Neural cell (in vitro differentiated cells): ENCODE measurements at regions not wholly inside any gene's neighbourhood (a gene's known extent, or its start where the extent isn't known, plus 50 kb on each side); places are given as distances from the start of the nearest gene placed in this dataset.

Experiments
- H2AFZ ChIP-seq: fragments of 200-600, 300-800 bp; sonication (generic), shearing (Covaris generic); 2 replicates; pipeline ENCODE4 v1.6.0; 2014; ENCODE audit warnings: low read depth, mild to moderate bottlenecking, antibody characterized with exemption, low read length, moderate library complexity
- H3F3A ChIP-seq: fragments of 200-600 bp; shearing (Covaris generic); 2 replicates; pipeline ENCODE4 v1.6.1; 2016; ENCODE audit warnings: mild to moderate bottlenecking, moderate library complexity, mixed read lengths, antibody characterized with exemption, low read length; ENCODE audit not compliant: insufficient read depth, poor library complexity, severe bottlenecking
- H3K27ac ChIP-seq: fragments of 200-600, 300-800 bp; sonication (generic), shearing (Covaris generic); 2 replicates; pipeline ENCODE4 v1.5.1; 2014; ENCODE audit warnings: mild to moderate bottlenecking, low read length, moderate library complexity
- H3K27me3 ChIP-seq: fragments of 300-800, 200-600 bp; sonication (generic), shearing (Covaris generic); 2 replicates; pipeline ENCODE4 v1.6.0; 2014; ENCODE audit warnings: mild to moderate bottlenecking, low read depth, low read length, moderate library complexity; ENCODE audit not compliant: insufficient read depth
- H3K36me3 ChIP-seq: fragments of 300-800, 200-600 bp; sonication (generic), shearing (Covaris generic); 2 replicates; pipeline ENCODE4 v1.5.1; 2014; ENCODE audit warnings: mild to moderate bottlenecking, antibody characterized with exemption, low read length, moderate library complexity; ENCODE audit not compliant: insufficient read depth
- H3K4me2 ChIP-seq: fragments of 300-800, 200-600 bp; sonication (generic), shearing (Covaris generic); 2 replicates; pipeline ENCODE4 v1.6.0; 2014; ENCODE audit warnings: mild to moderate bottlenecking, low read length
- H3K4me3 ChIP-seq: fragments of 300-800, 200-600 bp; sonication (generic), shearing (Covaris generic); 2 replicates; pipeline ENCODE4 v1.5.1; 2014; ENCODE audit warnings: mild to moderate bottlenecking, low read length, moderate library complexity
- H3K79me2 ChIP-seq: fragments of 200-600 bp; shearing (Covaris generic); replicated peaks from 2 replicates; pipeline ENCODE4 v1.6.0; 2014; ENCODE audit warnings: mild to moderate bottlenecking, low read length, moderate library complexity; ENCODE audit not compliant: insufficient read depth
- H3K9ac ChIP-seq: fragments of 300-800, 200-600 bp; sonication (generic), shearing (Covaris generic); 2 replicates; pipeline ENCODE4 v1.6.1; 2016; ENCODE audit warnings: mild to moderate bottlenecking, low read length, mixed read lengths
- H3K9me2 ChIP-seq: fragments of 200-600 bp; shearing (Covaris generic); 2 replicates; pipeline ENCODE4 v1.6.1; 2016; ENCODE audit warnings: mild to moderate bottlenecking, low read length, mixed read lengths; ENCODE audit not compliant: insufficient read depth
- H3K9me3 ChIP-seq: fragments of 200-600, 300-800 bp; sonication (generic), shearing (Covaris generic); 2 replicates; pipeline ENCODE4 v1.6.1; 2016; ENCODE audit warnings: mild to moderate bottlenecking, mixed run types, low read length, moderate library complexity, mixed read lengths
- H4K20me1 ChIP-seq: fragments of 200-600 bp; shearing (Covaris generic); 2 replicates; pipeline ENCODE4 v1.6.1; 2016; ENCODE audit warnings: mild to moderate bottlenecking, mixed run types; ENCODE audit not compliant: insufficient read depth
- EP300 ChIP-seq: fragments of 450-650 bp; conservative IDR thresholded peaks from 2 replicates; pipeline ENCODE4 v1.6.1; 2014; ENCODE audit warnings: antibody characterized with exemption, mild to moderate bottlenecking, moderate library complexity; ENCODE audit not compliant: poor library complexity, severe bottlenecking
- EZH2 ChIP-seq: fragments of 200-600, 300-800 bp; shearing (Covaris generic), sonication (generic); IDR thresholded peaks from 2 replicates; pipeline ENCODE4 v1.6.1; 2014; ENCODE audit warnings: antibody characterized with exemption, low read length, borderline replicate concordance, mild to moderate bottlenecking; ENCODE audit not compliant: insufficient read depth, poor library complexity, severe bottlenecking
- MXI1 ChIP-seq: fragments of 450-650 bp; conservative IDR thresholded peaks from 2 replicates; pipeline ENCODE4 v1.6.1; 2014; ENCODE audit warnings: antibody characterized with exemption, mild to moderate bottlenecking; ENCODE audit not compliant: poor library complexity, severe bottlenecking
- POLR2AphosphoS5 ChIP-seq: IDR thresholded peaks from 2 replicates; pipeline ENCODE4 v1.6.1; 2012
- RAD21 ChIP-seq: fragments of 450-650 bp; conservative IDR thresholded peaks from 2 replicates; pipeline ENCODE4 v1.6.1; 2014; ENCODE audit warnings: antibody characterized with exemption, mild to moderate bottlenecking, moderate library complexity
- SMC3 ChIP-seq: fragments of 450-650 bp; conservative IDR thresholded peaks from 2 replicates; pipeline ENCODE4 v1.6.1; 2014; ENCODE audit warnings: antibody characterized with exemption, mild to moderate bottlenecking, moderate library complexity; ENCODE audit not compliant: poor library complexity
- TAF1 ChIP-seq: IDR thresholded peaks from 2 replicates; pipeline ENCODE4 v1.6.1; 2012; ENCODE audit warnings: low read depth
- TF ChIP-seq, protein P1 (sequence below): fragments of 450-650 bp; IDR thresholded peaks from 2 replicates; pipeline ENCODE4 v1.5.1; 2014; ENCODE audit warnings: antibody characterized with exemption, mild to moderate bottlenecking, moderate library complexity; ENCODE audit not compliant: poor library complexity, severe bottlenecking
- TF ChIP-seq, protein P2 (sequence below): IDR thresholded peaks from 2 replicates; pipeline ENCODE4 v1.6.1; 2012; ENCODE audit warnings: borderline replicate concordance

DNA sequence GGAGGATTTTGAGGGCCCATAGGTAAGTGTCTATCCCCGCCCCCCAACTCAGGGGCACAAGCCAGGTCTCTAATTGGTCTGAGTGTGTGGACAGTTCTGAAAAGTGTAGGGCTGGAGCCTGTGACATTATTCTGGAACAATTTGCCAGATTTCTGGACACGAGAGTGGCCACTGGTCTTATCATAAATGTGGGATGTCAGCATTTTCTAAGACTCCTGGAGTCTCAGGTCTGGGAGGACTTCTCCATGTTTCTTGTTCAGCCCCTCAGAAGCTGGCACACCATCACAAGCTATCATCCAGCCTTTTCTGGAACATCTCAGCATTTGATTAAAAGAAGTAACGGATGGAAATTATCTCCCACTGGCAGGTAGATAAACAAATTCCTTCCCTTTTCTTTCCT lies 141.4 kb downstream of the SEC61B start:
- H3K9ac ChIP-seq: no peak overlapping the region
- H3K4me2 ChIP-seq: no peak overlapping the region
- H4K20me1 ChIP-seq: no peaks in the 10 kb centered on the region
- no peak for TF ChIP-seq POLR2AphosphoS5
- TF ChIP-seq SMC3: no peak
- TF ChIP-seq TAF1: no peak
- TF ChIP-seq, protein P1, sequence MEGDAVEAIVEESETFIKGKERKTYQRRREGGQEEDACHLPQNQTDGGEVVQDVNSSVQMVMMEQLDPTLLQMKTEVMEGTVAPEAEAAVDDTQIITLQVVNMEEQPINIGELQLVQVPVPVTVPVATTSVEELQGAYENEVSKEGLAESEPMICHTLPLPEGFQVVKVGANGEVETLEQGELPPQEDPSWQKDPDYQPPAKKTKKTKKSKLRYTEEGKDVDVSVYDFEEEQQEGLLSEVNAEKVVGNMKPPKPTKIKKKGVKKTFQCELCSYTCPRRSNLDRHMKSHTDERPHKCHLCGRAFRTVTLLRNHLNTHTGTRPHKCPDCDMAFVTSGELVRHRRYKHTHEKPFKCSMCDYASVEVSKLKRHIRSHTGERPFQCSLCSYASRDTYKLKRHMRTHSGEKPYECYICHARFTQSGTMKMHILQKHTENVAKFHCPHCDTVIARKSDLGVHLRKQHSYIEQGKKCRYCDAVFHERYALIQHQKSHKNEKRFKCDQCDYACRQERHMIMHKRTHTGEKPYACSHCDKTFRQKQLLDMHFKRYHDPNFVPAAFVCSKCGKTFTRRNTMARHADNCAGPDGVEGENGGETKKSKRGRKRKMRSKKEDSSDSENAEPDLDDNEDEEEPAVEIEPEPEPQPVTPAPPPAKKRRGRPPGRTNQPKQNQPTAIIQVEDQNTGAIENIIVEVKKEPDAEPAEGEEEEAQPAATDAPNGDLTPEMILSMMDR: no peak
- TF ChIP-seq, protein P2, sequence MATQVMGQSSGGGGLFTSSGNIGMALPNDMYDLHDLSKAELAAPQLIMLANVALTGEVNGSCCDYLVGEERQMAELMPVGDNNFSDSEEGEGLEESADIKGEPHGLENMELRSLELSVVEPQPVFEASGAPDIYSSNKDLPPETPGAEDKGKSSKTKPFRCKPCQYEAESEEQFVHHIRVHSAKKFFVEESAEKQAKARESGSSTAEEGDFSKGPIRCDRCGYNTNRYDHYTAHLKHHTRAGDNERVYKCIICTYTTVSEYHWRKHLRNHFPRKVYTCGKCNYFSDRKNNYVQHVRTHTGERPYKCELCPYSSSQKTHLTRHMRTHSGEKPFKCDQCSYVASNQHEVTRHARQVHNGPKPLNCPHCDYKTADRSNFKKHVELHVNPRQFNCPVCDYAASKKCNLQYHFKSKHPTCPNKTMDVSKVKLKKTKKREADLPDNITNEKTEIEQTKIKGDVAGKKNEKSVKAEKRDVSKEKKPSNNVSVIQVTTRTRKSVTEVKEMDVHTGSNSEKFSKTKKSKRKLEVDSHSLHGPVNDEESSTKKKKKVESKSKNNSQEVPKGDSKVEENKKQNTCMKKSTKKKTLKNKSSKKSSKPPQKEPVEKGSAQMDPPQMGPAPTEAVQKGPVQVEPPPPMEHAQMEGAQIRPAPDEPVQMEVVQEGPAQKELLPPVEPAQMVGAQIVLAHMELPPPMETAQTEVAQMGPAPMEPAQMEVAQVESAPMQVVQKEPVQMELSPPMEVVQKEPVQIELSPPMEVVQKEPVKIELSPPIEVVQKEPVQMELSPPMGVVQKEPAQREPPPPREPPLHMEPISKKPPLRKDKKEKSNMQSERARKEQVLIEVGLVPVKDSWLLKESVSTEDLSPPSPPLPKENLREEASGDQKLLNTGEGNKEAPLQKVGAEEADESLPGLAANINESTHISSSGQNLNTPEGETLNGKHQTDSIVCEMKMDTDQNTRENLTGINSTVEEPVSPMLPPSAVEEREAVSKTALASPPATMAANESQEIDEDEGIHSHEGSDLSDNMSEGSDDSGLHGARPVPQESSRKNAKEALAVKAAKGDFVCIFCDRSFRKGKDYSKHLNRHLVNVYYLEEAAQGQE: no peak
- TF ChIP-seq MXI1: no peak
- no peak for TF ChIP-seq EZH2
- TF ChIP-seq EP300: no peak
- TF ChIP-seq RAD21: no peak
- H3K36me3 ChIP-seq: no peaks in the 10 kb centered on the region
- no peaks in the 10 kb centered on the region for H3K9me2 ChIP-seq
- no peak overlapping the region for H2AFZ ChIP-seq
- no peaks in the 10 kb centered on the region for H3K9me3 ChIP-seq
- H3K79me2 ChIP-seq: no peaks in the 10 kb centered on the region
- no peak overlapping the region for H3K27ac ChIP-seq
- H3F3A ChIP-seq: no peaks in the 10 kb centered on the region
- no peak overlapping the region for H3K4me3 ChIP-seq
- H3K27me3 ChIP-seq: no peaks in the 10 kb centered on the region

DNA sequence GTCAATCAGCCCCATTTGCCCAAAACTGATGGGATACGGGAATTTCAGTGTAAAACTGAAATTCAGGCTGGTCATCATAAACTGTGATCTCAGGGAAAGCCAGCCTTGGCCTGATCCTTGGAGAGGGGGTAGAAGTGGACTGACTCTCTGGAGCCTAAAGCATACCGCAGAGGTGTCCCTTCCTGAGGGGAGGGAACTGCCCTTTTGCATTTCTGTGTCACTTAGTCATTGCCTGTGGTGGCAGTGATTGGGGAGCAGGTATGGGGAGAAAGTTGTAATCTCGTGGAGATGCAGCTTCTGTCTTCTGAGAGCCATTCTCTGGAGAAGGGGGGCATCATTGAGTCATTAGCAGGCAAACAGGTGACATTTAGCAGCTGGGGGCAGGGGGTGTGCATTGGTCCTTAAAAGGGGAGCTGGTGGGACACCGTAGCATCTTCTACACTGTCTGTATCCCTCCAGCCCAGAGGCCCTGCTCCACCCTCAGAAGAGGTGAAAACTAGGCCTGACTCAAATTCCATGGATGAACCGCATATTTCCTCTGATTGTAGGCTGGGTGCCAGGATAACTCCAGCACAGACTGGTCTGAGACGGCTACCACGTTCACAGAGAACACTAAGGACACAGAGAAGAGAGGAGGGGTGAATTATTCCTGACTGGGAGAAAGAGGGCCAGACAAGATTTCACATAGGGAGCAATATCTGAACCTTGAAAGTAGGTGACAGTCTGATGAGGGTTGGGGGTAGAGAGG lies 143.3 kb downstream of the SEC61B start:
- no peak overlapping the region for H3K4me2 ChIP-seq
- no peaks in the 10 kb centered on the region for H4K20me1 ChIP-seq
- H3K9me2 ChIP-seq: no peaks in the 10 kb centered on the region
- no peak overlapping the region for H3K9ac ChIP-seq
- TF ChIP-seq EZH2 (no peak), POLR2AphosphoS5 (no peak), TAF1 (no peak), SMC3 (no peak), MXI1 (no peak), EP300 (no peak), RAD21 (no peak)
- TF ChIP-seq, protein P2: no peak
- TF ChIP-seq, protein P1: no peak
- H3K27ac ChIP-seq: no peak overlapping the region
- H3K9me3 ChIP-seq: no peaks in the 10 kb centered on the region
- H3F3A ChIP-seq: no peaks in the 10 kb centered on the region
- no peak overlapping the region for H2AFZ ChIP-seq
- H3K4me3 ChIP-seq: no peak overlapping the region
- no peaks in the 10 kb centered on the region for H3K79me2 ChIP-seq
- H3K36me3 ChIP-seq: no peaks in the 10 kb centered on the region
- H3K27me3 ChIP-seq: no peaks in the 10 kb centered on the region
